Esophagus muscularis mucosa (tissue), 3 donors: ENCODE measurements at regions not wholly inside any gene's neighbourhood (a gene's known extent, or its start where the extent isn't known, plus 50 kb on each side); places are given as distances from the start of the nearest gene placed in this dataset.

Source experiments
- POLR2A ChIP-seq: fragments of 450-650 bp; IDR thresholded peaks from one replicate; pipeline ENCODE4 v1.6.1; 2017; ENCODE audit warnings: antibody characterized with exemption, moderate library complexity, mild to moderate bottlenecking, low read depth
- TF ChIP-seq, protein P1 (sequence below), 3 experiments: fragments of 200-600 bp in 2 of 3; fragments of 450-650 bp in 1 of 3; sonication (generic) in 2 of 3; IDR thresholded peaks; one replicate each; pipeline ENCODE4 v1.5.1; 2017 to 2019; ENCODE audit warnings: antibody characterized with exemption in 3 of 3, mild to moderate bottlenecking in 2 of 3, moderate library complexity in 1 of 3

DNA sequence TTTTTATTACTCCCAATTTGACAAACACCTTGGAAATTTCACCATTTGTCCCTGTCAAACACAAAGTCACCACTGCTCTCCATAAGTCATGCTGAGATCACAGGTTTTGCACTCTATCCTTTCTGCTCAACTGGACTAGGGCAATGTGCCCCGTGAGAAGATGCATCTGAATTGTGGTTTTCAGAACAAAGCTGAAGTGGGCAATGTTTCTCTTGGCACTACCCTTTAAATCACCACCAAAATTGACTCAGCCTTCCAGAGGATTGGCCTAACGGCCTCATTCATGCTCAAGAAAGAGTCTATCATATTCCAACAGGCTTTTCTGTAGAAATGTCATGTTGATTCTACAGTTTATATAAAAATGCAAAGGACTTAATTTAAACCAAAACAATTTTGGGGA, 81.0 kb upstream of the TRIO start:
- no peak for TF ChIP-seq POLR2A
- TF ChIP-seq, protein P1, sequence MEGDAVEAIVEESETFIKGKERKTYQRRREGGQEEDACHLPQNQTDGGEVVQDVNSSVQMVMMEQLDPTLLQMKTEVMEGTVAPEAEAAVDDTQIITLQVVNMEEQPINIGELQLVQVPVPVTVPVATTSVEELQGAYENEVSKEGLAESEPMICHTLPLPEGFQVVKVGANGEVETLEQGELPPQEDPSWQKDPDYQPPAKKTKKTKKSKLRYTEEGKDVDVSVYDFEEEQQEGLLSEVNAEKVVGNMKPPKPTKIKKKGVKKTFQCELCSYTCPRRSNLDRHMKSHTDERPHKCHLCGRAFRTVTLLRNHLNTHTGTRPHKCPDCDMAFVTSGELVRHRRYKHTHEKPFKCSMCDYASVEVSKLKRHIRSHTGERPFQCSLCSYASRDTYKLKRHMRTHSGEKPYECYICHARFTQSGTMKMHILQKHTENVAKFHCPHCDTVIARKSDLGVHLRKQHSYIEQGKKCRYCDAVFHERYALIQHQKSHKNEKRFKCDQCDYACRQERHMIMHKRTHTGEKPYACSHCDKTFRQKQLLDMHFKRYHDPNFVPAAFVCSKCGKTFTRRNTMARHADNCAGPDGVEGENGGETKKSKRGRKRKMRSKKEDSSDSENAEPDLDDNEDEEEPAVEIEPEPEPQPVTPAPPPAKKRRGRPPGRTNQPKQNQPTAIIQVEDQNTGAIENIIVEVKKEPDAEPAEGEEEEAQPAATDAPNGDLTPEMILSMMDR (IDR thresholded peaks at IDR 0.05): no peak
